ENCODE measurements at regions not wholly inside any gene's neighbourhood (a gene's known extent, or its start where the extent isn't known, plus 50 kb on each side); places are given as distances from the start of the nearest gene placed in this dataset.
"Not testable (repeated sequence)": the region's sequence is repeated elsewhere in the genome, so short reads cannot be mapped to it uniquely, and the experiment has no call there.

DNA sequence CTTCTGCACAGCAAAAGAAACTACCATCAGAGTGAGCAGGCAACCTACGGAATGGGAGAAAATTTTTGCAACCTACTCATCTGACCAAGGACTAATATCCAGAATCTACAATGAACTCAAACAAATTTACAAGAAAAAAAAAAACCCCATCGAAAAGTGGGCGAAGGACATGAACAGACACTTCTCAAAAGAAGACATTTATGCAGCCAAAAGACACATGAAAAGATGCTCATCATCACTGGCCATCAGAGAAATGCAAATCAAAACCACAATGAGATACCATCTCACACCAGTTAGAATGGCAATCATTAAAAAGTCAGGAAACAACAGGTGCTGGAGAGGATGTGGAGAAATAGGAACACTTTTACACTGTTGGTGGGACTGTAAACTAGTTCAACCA is 164.6 kb downstream of the AHSP start:
- TF ChIP-seq EZH2, EZH2phosphoT487 (IDR thresholded peaks at IDR 0.05): not testable (repeated sequence)
- TF ChIP-seq, protein P1, sequence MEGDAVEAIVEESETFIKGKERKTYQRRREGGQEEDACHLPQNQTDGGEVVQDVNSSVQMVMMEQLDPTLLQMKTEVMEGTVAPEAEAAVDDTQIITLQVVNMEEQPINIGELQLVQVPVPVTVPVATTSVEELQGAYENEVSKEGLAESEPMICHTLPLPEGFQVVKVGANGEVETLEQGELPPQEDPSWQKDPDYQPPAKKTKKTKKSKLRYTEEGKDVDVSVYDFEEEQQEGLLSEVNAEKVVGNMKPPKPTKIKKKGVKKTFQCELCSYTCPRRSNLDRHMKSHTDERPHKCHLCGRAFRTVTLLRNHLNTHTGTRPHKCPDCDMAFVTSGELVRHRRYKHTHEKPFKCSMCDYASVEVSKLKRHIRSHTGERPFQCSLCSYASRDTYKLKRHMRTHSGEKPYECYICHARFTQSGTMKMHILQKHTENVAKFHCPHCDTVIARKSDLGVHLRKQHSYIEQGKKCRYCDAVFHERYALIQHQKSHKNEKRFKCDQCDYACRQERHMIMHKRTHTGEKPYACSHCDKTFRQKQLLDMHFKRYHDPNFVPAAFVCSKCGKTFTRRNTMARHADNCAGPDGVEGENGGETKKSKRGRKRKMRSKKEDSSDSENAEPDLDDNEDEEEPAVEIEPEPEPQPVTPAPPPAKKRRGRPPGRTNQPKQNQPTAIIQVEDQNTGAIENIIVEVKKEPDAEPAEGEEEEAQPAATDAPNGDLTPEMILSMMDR (IDR thresholded peaks at IDR 0.05) = not testable (repeated sequence)

Data from neural progenitor cell (in vitro differentiated cells).